H1 (cell line): ENCODE measurements at regions not wholly inside any gene's neighbourhood (a gene's known extent, or its start where the extent isn't known, plus 50 kb on each side); places are given as distances from the start of the nearest gene placed in this dataset.

Experiments used
- CTCF ChIA-PET: fragments of 300-600 bp; sonication (Branson Sonifier 250); formaldehyde crosslinking; loops from one replicate; lab custom pipeline; 2021; ENCODE audit not compliant: partially characterized antibody; lab: Charles Lee
- POLR2A ChIA-PET: fragments of 300-600 bp; sonication (Branson Sonifier 250); formaldehyde crosslinking; loops from one replicate; lab custom pipeline; 2021; ENCODE audit warnings: inconsistent platforms; ENCODE audit not compliant: partially characterized antibody; lab: Charles Lee
- DNase-seq, 2 experiments: peaks; one replicate each; pipeline versions ENCODE4 v3.0.0 to v3.0.0-alpha.2; 2010 to 2022; ENCODE audit warnings: low spot score in 2 of 2, low read depth in 1 of 2, mixed read lengths in 1 of 2
- FAIRE-seq: peaks from 2 replicates; lab custom pipeline; 2011; peaks lifted over from hg19 to GRCh38; lab: Jason Lieb, UNC
- H2AFZ ChIP-seq: 2 replicates; pipeline ENCODE4 v1.8.1; 2012; ENCODE audit warnings: low read length, inconsistent platforms
- H2AK5ac ChIP-seq: 2 replicates; pipeline ENCODE4 v1.6.1; 2013; ENCODE audit warnings: low read depth, low read length
- H2BK120ac ChIP-seq: replicated peaks from 2 replicates; pipeline ENCODE3; 2013; ENCODE audit warnings: low read depth, low read length, inconsistent platforms
- H2BK12ac ChIP-seq: 2 replicates; pipeline ENCODE4 v1.6.1; 2013; ENCODE audit warnings: low read depth, low read length
- H2BK15ac ChIP-seq: 2 replicates; pipeline ENCODE4 v1.6.1; 2013; ENCODE audit warnings: low read length
- H2BK20ac ChIP-seq: 2 replicates; pipeline ENCODE4 v1.6.1; 2013; ENCODE audit warnings: low read length
- H2BK5ac ChIP-seq: 2 replicates; pipeline ENCODE4 v1.6.1; 2013; ENCODE audit warnings: low read depth, low read length
- H3K14ac ChIP-seq: 2 replicates; pipeline ENCODE4 v1.6.1; 2013; ENCODE audit warnings: inconsistent platforms; ENCODE audit not compliant: insufficient read length
- H3K18ac ChIP-seq: 2 replicates; pipeline ENCODE4 v1.6.1; 2013; ENCODE audit warnings: low read length; ENCODE audit errors: extremely low read depth
- H3K23ac ChIP-seq: 2 replicates; pipeline ENCODE4 v1.6.1; 2013; ENCODE audit warnings: inconsistent platforms; ENCODE audit not compliant: insufficient read length
- H3K23me2 ChIP-seq: 2 replicates; pipeline ENCODE4 v1.6.1; 2013; ENCODE audit warnings: low read depth, low read length
- H3K27ac ChIP-seq: 2 replicates; pipeline ENCODE4 v1.6.1; 2011; ENCODE audit warnings: low read depth, low read length, inconsistent platforms
- H3K27me3 ChIP-seq, 4 experiments: replicated peaks in 1 of 4; 1 replicate in 1 of 4; 2 replicates in 3 of 4; pipeline versions ENCODE4 v1.6.1 to v1.8.1; 2011 to 2013; ENCODE audit warnings: low read length in 3 of 4, mild to moderate bottlenecking in 3 of 4, inconsistent platforms in 2 of 4, mixed read lengths in 2 of 4, moderate library complexity in 1 of 4; ENCODE audit not compliant: control insufficient read depth in 3 of 4, insufficient read depth in 3 of 4; ENCODE audit errors: extremely low read depth in 1 of 4
- H3K36me3 ChIP-seq, 4 experiments: 2 replicates each; pipeline versions ENCODE4 v1.6.1 to v1.8.1; 2011 to 2013; ENCODE audit warnings: mild to moderate bottlenecking in 4 of 4, low read length in 3 of 4, moderate library complexity in 2 of 4, control low read depth in 1 of 4, inconsistent platforms in 1 of 4; ENCODE audit not compliant: insufficient read depth in 4 of 4, control insufficient read depth in 2 of 4
- H3K4ac ChIP-seq: replicated peaks from 2 replicates; pipeline ENCODE3; 2013; ENCODE audit warnings: low read length, low read depth, mixed read lengths, inconsistent platforms; ENCODE audit not compliant: insufficient read length
- H3K4me1 ChIP-seq, 4 experiments: replicated peaks in 1 of 4; 1 replicate in 1 of 4; 2 replicates in 3 of 4; pipeline versions ENCODE4 v1.6.1 to v1.8.1; 2011 to 2013; ENCODE audit warnings: low read length in 3 of 4, inconsistent platforms in 2 of 4, mixed read lengths in 1 of 4; ENCODE audit not compliant: insufficient read depth in 4 of 4, control insufficient read depth in 3 of 4
- H3K4me2 ChIP-seq, 2 experiments: 2 replicates each; pipeline versions ENCODE4 v1.6.1 to v1.8.1; 2011 to 2013; ENCODE audit warnings: low read depth in 2 of 2, low read length in 2 of 2, control low read depth in 1 of 2, inconsistent platforms in 1 of 2, mild to moderate bottlenecking in 1 of 2; ENCODE audit not compliant: insufficient read depth in 1 of 2
- H3K4me3 ChIP-seq, 4 experiments: fragments of 200-600, 300-600 bp in 1 of 4; sonication (generic), shearing (Covaris generic), sonication (Bioruptor Twin) in 1 of 4; 2 replicates each; pipeline versions ENCODE4 v1.5.1 to v1.8.1; 2011 to 2016; ENCODE audit warnings: low read length in 4 of 4, low read depth in 3 of 4, control low read depth in 2 of 4, inconsistent platforms in 2 of 4, mild to moderate bottlenecking in 2 of 4, mixed read lengths in 1 of 4, moderate library complexity in 1 of 4; ENCODE audit not compliant: insufficient read depth in 2 of 4; ENCODE audit errors: extremely low read depth in 1 of 4
- H3K56ac ChIP-seq: replicated peaks from 2 replicates; pipeline ENCODE3; 2013; ENCODE audit warnings: low read depth, mild to moderate bottlenecking, mixed read lengths, low read length, inconsistent platforms; ENCODE audit not compliant: insufficient read length
- H3K79me1 ChIP-seq: 2 replicates; pipeline ENCODE4 v1.6.1; 2013; ENCODE audit warnings: low read depth, low read length, control low read depth
- H3K79me2 ChIP-seq, 2 experiments: 2 replicates each; pipeline versions ENCODE4 v1.6.1 to v1.8.1; 2012 to 2013; ENCODE audit warnings: low read length in 2 of 2, mild to moderate bottlenecking in 2 of 2, inconsistent platforms in 1 of 2; ENCODE audit not compliant: insufficient read depth in 2 of 2, control insufficient read depth in 1 of 2
- H3K9ac ChIP-seq, 4 experiments: replicated peaks in 1 of 4; 1 replicate in 1 of 4; 2 replicates in 3 of 4; pipeline versions ENCODE4 v1.6.1 to v1.8.1; 2011 to 2013; ENCODE audit warnings: low read depth in 3 of 4, low read length in 3 of 4, control low read depth in 2 of 4, mild to moderate bottlenecking in 2 of 4, moderate library complexity in 2 of 4, inconsistent platforms in 1 of 4; ENCODE audit errors: extremely low read depth in 1 of 4
- H3K9me3 ChIP-seq, 2 experiments: 2 replicates each; pipeline versions ENCODE4 v1.6.1 to v1.8.1; 2012 to 2013; ENCODE audit warnings: mild to moderate bottlenecking in 2 of 2, moderate library complexity in 2 of 2, control low read depth in 1 of 2, inconsistent platforms in 1 of 2, low read depth in 1 of 2, low read length in 1 of 2, mixed read lengths in 1 of 2; ENCODE audit not compliant: insufficient read depth in 2 of 2
- H4K20me1 ChIP-seq, 2 experiments: replicated peaks in 1 of 2; 2 replicates each; pipeline versions ENCODE3 to v1.8.1; 2011 to 2013; ENCODE audit warnings: inconsistent platforms in 2 of 2, low read length in 2 of 2, mild to moderate bottlenecking in 1 of 2; ENCODE audit not compliant: insufficient read depth in 2 of 2, control insufficient read depth in 1 of 2
- H4K5ac ChIP-seq: 2 replicates; pipeline ENCODE4 v1.6.1; 2013; ENCODE audit warnings: low read length, low read depth, mixed read lengths, inconsistent platforms; ENCODE audit not compliant: insufficient read length
- H4K8ac ChIP-seq: 2 replicates; pipeline ENCODE4 v1.8.0; 2013; ENCODE audit warnings: mild to moderate bottlenecking, moderate library complexity, low read length, inconsistent platforms; ENCODE audit not compliant: insufficient read depth; ENCODE audit errors: extremely low read depth
- H4K91ac ChIP-seq: replicated peaks from 2 replicates; pipeline ENCODE3; 2013; ENCODE audit warnings: low read length, mixed read lengths, inconsistent platforms; ENCODE audit not compliant: insufficient read length
- BCL11A ChIP-seq, 2 experiments: IDR thresholded peaks; one replicate each; pipeline ENCODE4 v1.6.1; 2011; ENCODE audit warnings: low read depth in 2 of 2, low read length in 2 of 2, mild to moderate bottlenecking in 2 of 2
- BRCA1 ChIP-seq: IDR thresholded peaks from 2 replicates; pipeline ENCODE4 v1.6.1; 2012; ENCODE audit warnings: low read depth, low read length, improper control_type of control experiment
- CEBPB ChIP-seq: IDR thresholded peaks from 2 replicates; pipeline ENCODE4 v1.6.1; 2012; ENCODE audit warnings: low read depth, low read length
- EP300 ChIP-seq, 2 experiments: IDR thresholded peaks; 1 replicate in 1 of 2; 2 replicates in 1 of 2; pipeline ENCODE4 v1.6.1; 2011 to 2012; ENCODE audit warnings: low read depth in 2 of 2, low read length in 2 of 2, mild to moderate bottlenecking in 2 of 2, borderline replicate concordance in 1 of 2, inconsistent platforms in 1 of 2, moderate library complexity in 1 of 2
- POLR2A ChIP-seq, 2 experiments: IDR thresholded peaks; 1 replicate in 1 of 2; 2 replicates in 1 of 2; pipeline ENCODE4 v1.6.1; 2011; ENCODE audit warnings: low read depth in 2 of 2, low read length in 2 of 2, mild to moderate bottlenecking in 2 of 2; ENCODE audit errors: control extremely low read depth in 1 of 2
- RFX5 ChIP-seq: IDR thresholded peaks from 2 replicates; pipeline ENCODE4 v1.6.1; 2011; ENCODE audit warnings: low read depth, low read length, improper control_type of control experiment, borderline replicate concordance
- SAP30 ChIP-seq: fragments of 300-600 bp; sonication (generic); IDR thresholded peaks from 2 replicates; pipeline ENCODE4 v1.7.1; 2012; ENCODE audit warnings: low read length, moderate library complexity, mild to moderate bottlenecking, inconsistent platforms; ENCODE audit not compliant: insufficient read depth, insufficient replicate concordance
- SIX5 ChIP-seq: IDR thresholded peaks from 2 replicates; pipeline ENCODE4 v1.6.1; 2011; ENCODE audit warnings: mild to moderate bottlenecking, low read depth, low read length
- TBP ChIP-seq: IDR thresholded peaks from 2 replicates; pipeline ENCODE4 v1.6.1; 2011; ENCODE audit warnings: low read depth, low read length, improper control_type of control experiment
- TCF12 ChIP-seq: IDR thresholded peaks from 2 replicates; pipeline ENCODE4 v1.6.1; 2011; ENCODE audit warnings: low read depth, mild to moderate bottlenecking, low read length
- ZNF274 ChIP-seq: IDR thresholded peaks from 2 replicates; pipeline ENCODE4 v1.7.0; 2012; ENCODE audit warnings: low read length, borderline replicate concordance; ENCODE audit errors: extremely low read depth
- WGBS, 2 experiments: shearing (Covaris generic) in 1 of 2; methylation state at CpG; one replicate each; pipeline versions ENCODE4 v1.1.6 to v1.1.7; 2013 to 2015; ENCODE audit warnings: low lambda C conversion rate in 2 of 2, mixed read lengths in 2 of 2, inconsistent platforms in 1 of 2, low coverage in 1 of 2, missing lambda C conversion rate in 1 of 2; ENCODE audit not compliant: insufficient replicate concordance in 2 of 2, insufficient coverage in 1 of 2, insufficient read length in 1 of 2; ENCODE audit errors: extremely low coverage in 1 of 2, missing lambda C conversion rate in 1 of 2; 5-methylcytosine and 5-hydroxymethylcytosine counted together

- no peaks in the 10 kb centered on the region for H3K36me3 ChIP-seq
- ChIA-PET CTCF (interaction anchor here (1.8 kb wide), 1 partner anchor 12 kb away, joined by 4 read pairs; no protein-coding TSS in a partner anchor), POLR2A (no interaction called here)
- H4K20me1 ChIP-seq = no peaks in the 10 kb centered on the region
- H3K23me2 ChIP-seq = no peaks in the 10 kb centered on the region
- H2AK5ac ChIP-seq = no peak overlapping the region
- no peak overlapping the region for H3K4me3 ChIP-seq
- no peak overlapping the region for H2AFZ ChIP-seq
- FAIRE-seq = no peak
- no peak overlapping the region for H4K91ac ChIP-seq
- H3K14ac ChIP-seq = no peak overlapping the region
- no peak overlapping the region for H2BK5ac ChIP-seq
- H2BK20ac ChIP-seq = no peak overlapping the region
- H3K9ac ChIP-seq = no peak overlapping the region
- no peak overlapping the region for H3K18ac ChIP-seq
- no peak overlapping the region for H3K27ac ChIP-seq
- no peak overlapping the region for H2BK12ac ChIP-seq
- no peak overlapping the region for H3K4ac ChIP-seq
- no peaks in the 10 kb centered on the region for H3K4me1 ChIP-seq
- no peak overlapping the region for H2BK120ac ChIP-seq
- 93% methylated on average over 7 of the region's 7 CpGs; no CpG with 5 or more reads in 1 of the 2 experiments for WGBS, 2 experiments
- no peak overlapping the region for H4K5ac ChIP-seq
- H3K56ac ChIP-seq = no peak overlapping the region
- TF ChIP-seq ZNF274 (no peak), CEBPB (no peak), TBP (no peak), SAP30 (no peak), BRCA1 (no peak), TCF12 (no peak), SIX5 (no peak), BCL11A (IDR thresholded peaks at IDR 0.05; ENCODE audit: low read depth in 2 of 2, low read length in 2 of 2) (no peak), POLR2A (IDR thresholded peaks at IDR 0.05; ENCODE audit: control extremely low read depth in 1 of 2, low read depth in 2 of 2, low read length in 2 of 2) (no peak), RFX5 (no peak), EP300 (IDR thresholded peaks at IDR 0.05; ENCODE audit: borderline replicate concordance in 1 of 2, low read depth in 2 of 2, low read length in 2 of 2) (no peak)
- H3K79me2 ChIP-seq = no peaks in the 10 kb centered on the region
- H3K4me2 ChIP-seq = no peak overlapping the region
- no peaks in the 10 kb centered on the region for H3K9me3 ChIP-seq
- H3K79me1 ChIP-seq = no peaks in the 10 kb centered on the region
- no peak overlapping the region for H4K8ac ChIP-seq
- no peaks in the 10 kb centered on the region for H3K27me3 ChIP-seq
- H3K23ac ChIP-seq = no peak overlapping the region
- no peak overlapping the region for H2BK15ac ChIP-seq
- no peak for DNase-seq
Observed at GRCh38 chr16:86403085-86403484, 107.2 kb upstream of the FOXF1 start.
